ENCODE measurements at regions not wholly inside any gene's neighbourhood (a gene's known extent, or its start where the extent isn't known, plus 50 kb on each side); places are given as distances from the start of the nearest gene placed in this dataset.

GRCh38 chr10:80861882-80862281 is 324.2 kb downstream of the SH2D4B start:
- no peak for TF ChIP-seq CTCF (IDR thresholded peaks at IDR 0.05)
- no peak for TF ChIP-seq POLR2A (IDR thresholded peaks at IDR 0.05; ENCODE audit: low read depth)

Data from esophagus muscularis mucosa (tissue), 3 donors.